ENCODE measurements at regions not wholly inside any gene's neighbourhood (a gene's known extent, or its start where the extent isn't known, plus 50 kb on each side); places are given as distances from the start of the nearest gene placed in this dataset.
"Not testable (repeated sequence)": the region's sequence is repeated elsewhere in the genome, so short reads cannot be mapped to it uniquely, and the experiment has no call there.

- no peak for DNase-seq
Measured at GRCh38 chr2:21740484-21740883, 616.7 kb downstream of the TDRD15 start.

GRCh38 chr2:21746499-21746898, 622.7 kb downstream of the TDRD15 start:
- no peak for DNase-seq

- no peak for DNase-seq
Measured at GRCh38 chr2:21748501-21748900, 624.7 kb downstream of the TDRD15 start.

GRCh38 chr2:21754164-21754788, 630.5 kb downstream of the TDRD15 start:
- DNase-seq, result no peak

- no peak for DNase-seq
Measured at GRCh38 chr2:21757805-21758430, 634.1 kb downstream of the TDRD15 start.

GRCh38 chr2:21759819-21760218, 636.1 kb downstream of the TDRD15 start:
- DNase-seq, result no peak

GRCh38 chr2:21761361-21761760, 637.6 kb downstream of the TDRD15 start:
- no peak for DNase-seq

- no peak for DNase-seq
Measured at GRCh38 chr2:21763501-21763900, 639.7 kb downstream of the TDRD15 start.

GRCh38 chr2:21770787-21771186, 647.0 kb downstream of the TDRD15 start:
- no peak for DNase-seq

GRCh38 chr2:21772624-21773023, 648.9 kb downstream of the TDRD15 start:
- no peak for DNase-seq

GRCh38 chr2:21773168-21773567, 649.4 kb downstream of the TDRD15 start:
- DNase-seq, result no peak

- no peak for DNase-seq
Measured at GRCh38 chr2:21774691-21775368, 651.1 kb downstream of the TDRD15 start.

- no peak for DNase-seq
Measured at GRCh38 chr2:21779786-21780185, 656.0 kb downstream of the TDRD15 start.

GRCh38 chr2:21781962-21782361, 658.2 kb downstream of the TDRD15 start:
- DNase-seq, result no peak

- no peak for DNase-seq
Measured at GRCh38 chr2:21782866-21783265, 659.1 kb downstream of the TDRD15 start.

GRCh38 chr2:21787941-21788340, 664.2 kb downstream of the TDRD15 start:
- no peak for DNase-seq

- not testable (repeated sequence) for DNase-seq
Measured at GRCh38 chr2:21790311-21790710, 666.5 kb downstream of the TDRD15 start.

- DNase-seq, result no peak
Measured at GRCh38 chr2:21792571-21792970, 668.8 kb downstream of the TDRD15 start.

- DNase-seq, result no peak
Measured at GRCh38 chr2:21793461-21793860, 669.7 kb downstream of the TDRD15 start.

GRCh38 chr2:21794611-21795010, 670.8 kb downstream of the TDRD15 start:
- no peak for DNase-seq

GRCh38 chr2:21800356-21800755, 676.6 kb downstream of the TDRD15 start:
- DNase-seq, result no peak

GRCh38 chr2:21803550-21803949, 679.8 kb downstream of the TDRD15 start:
- DNase-seq, result no peak

- no peak for DNase-seq
Measured at GRCh38 chr2:21804151-21804550, 680.4 kb downstream of the TDRD15 start.

- DNase-seq, result no peak
Measured at GRCh38 chr2:21811541-21811940, 687.8 kb downstream of the TDRD15 start.

Measured in cerebellar nuclear complex (tissue), 1 donor.